Pons (tissue), 1 donor: ENCODE measurements at regions not wholly inside any gene's neighbourhood (a gene's known extent, or its start where the extent isn't known, plus 50 kb on each side); places are given as distances from the start of the nearest gene placed in this dataset.
"Not testable (repeated sequence)": the region's sequence is repeated elsewhere in the genome, so short reads cannot be mapped to it uniquely, and the experiment has no call there.

Source experiments
- DNase-seq: peaks from one replicate; pipeline ENCODE4 v3.0.0-alpha.2; 2016; ENCODE audit warnings: low spot score

DNA sequence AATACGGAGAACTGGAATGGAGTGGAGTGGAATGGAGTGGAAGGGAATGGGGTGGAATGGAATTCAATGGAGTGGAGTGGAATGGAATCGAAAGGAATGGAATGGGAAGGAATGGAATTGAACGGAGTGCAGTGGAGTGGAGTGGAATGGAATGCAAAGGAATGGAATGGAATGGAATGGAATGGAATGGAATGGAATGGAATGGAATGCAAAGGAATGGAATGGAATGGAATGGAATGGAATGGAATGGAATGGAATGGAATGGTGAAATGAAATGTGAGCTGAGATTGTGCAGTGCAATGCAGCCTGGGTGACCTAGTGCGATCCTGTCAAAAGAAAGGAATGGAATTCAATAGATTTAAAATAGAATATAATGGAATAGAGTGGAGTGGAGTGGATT is 357.3 kb upstream of the WSB1 start:
- DNase-seq, result not testable (repeated sequence)

DNA sequence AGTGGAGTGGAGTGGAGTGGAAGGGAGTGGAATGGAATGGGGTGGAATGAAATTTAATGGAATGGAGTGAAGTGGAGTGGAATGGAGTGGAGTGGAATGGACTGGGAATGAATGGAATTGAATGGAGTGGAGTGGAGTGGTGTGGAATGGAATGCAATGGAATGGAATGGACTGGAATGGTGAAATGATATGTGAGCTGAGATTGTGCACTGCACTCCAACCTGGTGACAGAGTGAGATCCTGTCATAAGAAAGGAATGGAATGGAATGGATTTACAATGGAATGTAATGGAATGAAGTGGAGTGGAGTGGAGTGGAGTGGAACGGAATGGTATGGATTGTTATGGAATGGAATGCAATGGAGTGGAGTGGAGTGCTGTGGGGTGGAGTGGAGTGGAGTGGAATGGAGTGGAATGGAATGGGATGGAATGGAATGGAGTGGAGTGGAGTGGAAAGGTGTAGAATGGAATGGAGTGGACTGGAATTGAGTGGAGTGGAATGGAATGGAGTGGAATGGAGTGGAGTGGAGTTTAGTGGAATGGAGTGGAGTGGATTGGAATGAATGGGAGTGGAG is 356.1 kb upstream of the WSB1 start:
- DNase-seq, result not testable (repeated sequence)

DNA sequence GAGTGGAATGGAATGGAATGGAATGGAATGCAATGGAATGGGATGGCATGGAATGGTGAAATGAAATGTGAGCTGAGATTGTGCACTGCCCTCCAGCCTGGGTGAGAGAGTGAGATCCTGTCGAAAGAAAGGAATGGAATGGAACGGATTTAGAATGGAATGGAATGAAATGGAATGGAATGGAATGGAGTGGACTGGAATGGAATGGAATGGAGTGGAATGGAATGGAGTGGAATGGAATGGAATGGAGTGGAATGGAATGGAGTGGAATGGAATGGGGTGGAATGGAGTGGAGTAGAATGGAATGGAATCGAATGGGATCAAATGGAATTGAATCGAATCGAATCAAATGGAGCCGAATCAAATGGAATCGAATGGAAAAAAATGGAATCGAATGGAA is 354.2 kb upstream of the WSB1 start:
- not testable (repeated sequence) for DNase-seq

DNA sequence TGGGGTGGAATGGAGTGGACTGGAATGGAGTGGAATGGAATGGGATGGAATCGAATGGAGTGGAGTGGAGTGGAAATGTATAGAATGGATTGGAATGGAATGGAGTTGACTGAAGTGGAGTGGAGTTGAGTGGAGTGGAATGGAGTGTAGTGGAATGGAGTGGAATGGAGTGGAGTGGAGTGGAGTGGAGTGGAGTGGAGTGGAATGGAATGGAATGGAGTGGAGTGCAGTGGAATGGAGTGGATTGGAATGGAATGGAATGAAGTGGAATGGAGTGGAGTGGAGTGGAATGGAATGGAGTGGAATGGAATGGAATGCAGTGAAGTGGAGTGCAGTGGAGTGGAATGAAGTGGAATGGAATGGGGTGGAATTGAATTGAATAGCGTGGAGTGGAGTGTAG is 353.3 kb upstream of the WSB1 start:
- not testable (repeated sequence) for DNase-seq

DNA sequence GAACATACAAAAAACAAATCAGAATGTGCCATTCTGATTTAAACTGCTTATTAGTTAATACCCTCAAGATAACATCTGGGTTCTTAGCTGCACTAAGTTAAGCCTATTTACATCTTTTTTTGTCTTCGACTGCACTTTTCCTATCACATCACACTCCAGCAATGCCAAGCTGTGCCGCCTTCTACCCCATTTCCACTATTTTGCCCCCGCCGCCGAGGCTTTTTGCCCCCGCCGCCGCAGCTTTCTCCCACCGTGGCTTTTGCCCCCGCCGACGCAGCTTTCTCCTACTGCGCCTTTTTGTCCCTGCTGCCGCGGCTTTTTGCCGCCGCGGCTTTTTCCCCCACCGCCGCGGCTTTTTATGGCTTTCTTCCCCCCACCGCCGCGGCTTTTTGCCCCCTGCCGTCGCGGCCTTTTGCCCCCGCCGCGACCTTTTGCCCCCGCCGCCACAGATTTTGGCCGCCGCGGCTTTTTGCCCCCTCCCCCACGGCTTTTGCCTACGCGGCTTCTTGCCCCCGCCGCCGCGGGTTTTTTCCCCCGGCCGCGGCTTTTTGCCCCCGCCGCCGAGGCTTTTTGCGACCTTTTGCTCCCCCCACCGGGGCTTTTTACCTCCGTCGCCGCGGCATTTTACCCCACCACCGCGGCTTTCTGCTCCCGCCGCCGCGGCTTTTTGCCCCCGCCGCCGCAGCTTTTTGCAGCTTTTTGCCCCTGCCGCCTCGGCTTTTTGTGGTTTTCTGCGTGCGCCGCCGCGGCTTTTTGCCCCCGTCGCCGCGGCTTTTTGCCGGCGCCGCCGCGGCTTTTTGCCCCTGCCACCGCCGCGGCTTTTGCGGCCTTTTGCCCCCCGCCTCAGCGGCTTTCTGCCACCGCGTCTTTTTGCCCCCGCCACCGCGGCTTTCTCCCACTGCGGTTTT is 331.4 kb upstream of the WSB1 start:
- no peak for DNase-seq

DNA sequence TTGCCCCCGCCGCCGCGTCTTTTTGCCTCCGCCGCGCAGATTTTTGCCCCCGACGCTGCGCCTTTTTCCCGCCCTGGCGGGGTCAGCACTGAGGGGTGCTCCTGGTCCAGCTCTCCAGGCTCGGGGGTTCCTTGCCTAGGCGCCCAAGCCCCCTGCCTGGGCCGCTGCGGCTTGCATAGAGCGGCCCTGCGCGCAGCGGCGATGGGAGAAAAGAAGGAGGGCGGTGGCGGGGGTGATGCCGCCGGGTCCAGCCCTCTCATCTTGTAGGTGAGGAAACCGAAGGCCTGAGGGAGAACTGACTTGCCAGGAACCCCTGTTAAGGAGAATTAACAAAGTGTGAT is 330.8 kb upstream of the WSB1 start:
- DNase-seq, result no peak

DNA sequence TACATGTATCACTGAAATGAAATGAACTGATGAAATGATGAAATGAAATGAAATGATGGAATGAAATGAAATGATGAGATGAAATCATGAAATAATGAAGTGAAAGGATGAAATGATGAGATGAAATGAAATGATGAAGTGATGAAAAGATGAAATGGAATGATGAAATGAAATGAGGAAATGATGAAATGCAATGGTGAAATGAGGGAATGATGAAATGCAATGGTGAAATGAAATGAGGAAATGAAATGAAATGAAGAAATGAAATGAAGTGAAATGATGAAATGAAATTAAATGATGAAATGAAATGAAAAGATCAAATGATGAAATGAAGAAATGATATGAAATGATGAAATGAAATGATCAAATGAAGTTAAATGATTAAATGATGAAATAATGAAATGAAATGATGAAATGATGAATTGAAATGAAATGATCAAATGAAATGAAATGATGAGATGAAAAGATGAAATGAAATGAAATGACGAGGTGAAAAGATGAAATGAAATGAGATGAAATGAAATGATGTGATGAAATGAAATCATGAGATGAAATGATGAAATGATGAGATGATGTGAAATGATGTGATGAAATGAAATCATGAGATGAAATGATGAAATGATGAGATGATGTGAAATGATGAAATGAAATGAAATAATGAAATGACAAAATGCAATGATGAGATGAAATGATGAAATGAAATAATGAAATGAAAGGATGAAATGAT is 327.9 kb upstream of the WSB1 start:
- not testable (repeated sequence) for DNase-seq

DNA sequence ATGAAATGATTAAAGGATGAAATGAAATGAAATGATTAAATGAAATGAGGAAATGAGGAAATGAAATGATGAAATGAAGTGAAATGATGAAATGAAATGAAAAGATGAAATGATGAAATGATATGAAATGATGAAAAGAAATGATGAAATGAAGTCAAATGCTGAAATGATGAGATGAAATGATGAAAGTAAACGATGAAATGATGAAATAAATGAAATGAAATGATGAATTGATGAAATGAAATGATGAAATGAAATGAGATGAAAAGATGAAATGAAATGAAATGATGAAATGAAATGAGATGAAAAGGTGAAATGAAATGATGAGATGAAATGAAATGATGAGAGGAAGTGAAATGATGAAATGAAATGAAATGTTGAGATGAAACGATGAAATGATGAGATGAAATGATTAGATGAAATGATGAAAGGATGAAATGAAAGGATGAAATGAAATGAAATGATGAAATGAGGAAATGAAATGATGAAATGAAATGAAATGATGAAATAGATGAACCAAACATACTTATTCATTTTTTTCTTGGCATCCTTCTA is 327.2 kb upstream of the WSB1 start:
- DNase-seq, result not testable (repeated sequence)

DNA sequence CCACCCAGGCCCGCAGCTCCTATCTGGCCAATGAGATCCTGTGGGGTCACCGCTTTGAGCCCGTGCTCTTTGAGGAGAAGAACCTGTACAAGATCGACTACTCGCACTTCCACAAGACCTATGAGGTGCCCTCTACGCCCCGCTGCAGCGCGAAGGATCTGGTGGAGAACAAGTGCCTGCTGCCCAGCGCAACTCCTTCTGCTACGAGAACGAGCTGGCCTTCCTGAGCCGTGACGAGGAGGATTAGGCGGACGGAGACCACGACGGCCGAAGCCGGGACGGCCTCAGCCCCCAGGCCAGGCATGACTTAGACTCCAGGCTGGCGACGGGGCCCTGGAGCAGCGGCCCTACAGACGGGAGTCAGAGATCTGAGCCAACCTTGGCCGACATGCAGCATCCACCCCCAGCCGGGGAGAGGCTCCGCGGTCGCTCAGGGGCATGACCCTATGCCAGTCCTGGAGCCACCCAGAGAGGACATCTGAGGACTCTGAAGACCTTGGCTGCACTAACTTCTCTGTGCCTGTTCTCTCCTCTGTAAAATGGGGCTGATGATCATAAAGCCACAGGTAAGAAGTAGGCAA is 312.0 kb upstream of the WSB1 start:
- DNase-seq, result not testable (repeated sequence)

DNA sequence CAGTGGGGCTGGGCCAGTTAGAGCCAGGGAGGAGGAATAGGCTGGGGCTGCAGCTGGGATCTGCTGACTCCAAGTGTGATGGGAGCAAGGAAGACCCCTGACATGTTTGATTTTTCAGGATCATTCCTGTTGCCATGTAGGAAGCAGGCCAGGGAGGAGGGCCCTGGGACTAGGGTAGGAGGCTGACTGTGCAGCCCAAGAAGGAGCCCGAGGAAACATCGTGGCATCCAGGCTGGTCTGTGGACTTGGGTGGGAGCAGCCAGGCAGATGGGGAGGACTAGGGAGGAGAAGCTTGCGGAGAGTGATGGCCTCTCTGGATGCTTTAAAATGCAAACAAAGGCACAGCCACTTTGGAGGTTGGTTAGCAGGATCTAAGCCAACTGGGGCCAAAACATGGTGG is 311.4 kb upstream of the WSB1 start:
- DNase-seq, result not testable (repeated sequence)

DNA sequence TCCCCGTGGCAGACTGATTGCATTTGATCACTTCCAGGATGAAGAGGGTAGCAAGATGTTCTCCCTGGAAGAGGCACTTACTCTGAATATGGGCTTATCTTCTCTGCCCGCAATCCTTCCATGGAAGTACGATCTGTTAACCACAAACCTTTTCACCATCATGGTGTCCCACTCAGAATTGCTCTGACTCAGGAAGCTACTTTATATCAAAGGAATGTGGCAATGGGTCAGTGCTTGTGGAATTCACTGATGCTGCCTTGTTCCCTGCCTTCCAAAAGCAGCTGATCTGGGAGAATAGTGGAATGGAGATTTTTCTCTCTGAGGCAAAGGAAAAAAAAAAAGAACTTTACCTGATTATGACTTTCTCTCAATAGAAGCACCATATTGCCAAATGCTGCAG is 306.1 kb upstream of the WSB1 start:
- DNase-seq, result not testable (repeated sequence)

DNA sequence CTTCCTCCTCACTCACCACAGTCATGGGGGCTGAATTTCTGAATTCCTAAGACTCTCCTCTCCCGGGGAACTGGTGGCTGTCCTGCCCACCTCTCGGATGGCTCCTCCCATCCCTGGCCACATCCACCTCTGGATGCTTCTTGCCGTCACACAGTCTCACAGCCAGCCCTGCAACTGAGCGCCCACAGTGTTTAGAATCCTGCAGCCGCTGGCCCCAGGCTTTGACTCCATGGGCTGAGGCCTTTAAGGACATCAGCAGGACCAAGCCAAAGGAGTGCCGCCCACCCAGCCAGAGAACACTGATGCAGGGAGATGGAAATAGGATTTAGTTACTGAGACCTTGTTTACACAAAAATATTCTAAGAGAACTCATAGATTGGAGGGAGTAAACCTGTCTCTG is 299.3 kb upstream of the WSB1 start:
- not testable (repeated sequence) for DNase-seq

DNA sequence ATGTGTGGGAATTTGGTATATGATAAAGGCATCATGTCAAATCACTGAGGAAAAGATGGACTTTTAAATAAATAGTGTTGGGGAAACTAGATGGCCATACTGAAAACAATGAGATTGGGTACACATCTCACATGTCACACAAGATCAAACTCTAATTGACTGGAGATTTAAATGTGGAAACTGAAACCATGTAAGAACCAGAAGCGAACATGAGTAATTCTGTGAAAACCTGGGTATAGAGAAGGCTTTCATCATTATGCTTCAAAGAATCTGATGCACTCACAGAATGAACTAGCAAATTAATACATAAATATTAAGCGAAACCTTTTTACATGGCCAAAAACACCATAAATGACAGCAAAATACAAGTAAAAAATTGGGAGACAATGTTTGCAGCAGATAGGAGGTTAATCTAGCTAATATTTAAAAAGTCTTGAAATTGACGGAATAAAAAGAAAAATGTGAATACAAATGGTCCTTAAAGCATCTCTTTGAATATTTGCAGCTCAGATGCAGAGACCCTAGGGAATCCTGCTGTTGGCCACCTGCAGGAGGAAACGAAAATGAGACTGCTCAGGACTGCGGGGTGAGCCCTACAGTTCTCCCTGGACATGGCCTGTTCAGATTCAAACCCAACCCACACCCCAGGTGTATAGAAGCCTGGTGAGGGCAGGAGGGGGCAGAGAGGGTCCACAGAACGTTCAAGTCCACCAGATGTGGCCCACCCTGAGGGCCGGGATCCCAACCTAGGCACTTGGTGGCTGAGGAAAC is 297.6 kb upstream of the WSB1 start:
- not testable (repeated sequence) for DNase-seq

DNA sequence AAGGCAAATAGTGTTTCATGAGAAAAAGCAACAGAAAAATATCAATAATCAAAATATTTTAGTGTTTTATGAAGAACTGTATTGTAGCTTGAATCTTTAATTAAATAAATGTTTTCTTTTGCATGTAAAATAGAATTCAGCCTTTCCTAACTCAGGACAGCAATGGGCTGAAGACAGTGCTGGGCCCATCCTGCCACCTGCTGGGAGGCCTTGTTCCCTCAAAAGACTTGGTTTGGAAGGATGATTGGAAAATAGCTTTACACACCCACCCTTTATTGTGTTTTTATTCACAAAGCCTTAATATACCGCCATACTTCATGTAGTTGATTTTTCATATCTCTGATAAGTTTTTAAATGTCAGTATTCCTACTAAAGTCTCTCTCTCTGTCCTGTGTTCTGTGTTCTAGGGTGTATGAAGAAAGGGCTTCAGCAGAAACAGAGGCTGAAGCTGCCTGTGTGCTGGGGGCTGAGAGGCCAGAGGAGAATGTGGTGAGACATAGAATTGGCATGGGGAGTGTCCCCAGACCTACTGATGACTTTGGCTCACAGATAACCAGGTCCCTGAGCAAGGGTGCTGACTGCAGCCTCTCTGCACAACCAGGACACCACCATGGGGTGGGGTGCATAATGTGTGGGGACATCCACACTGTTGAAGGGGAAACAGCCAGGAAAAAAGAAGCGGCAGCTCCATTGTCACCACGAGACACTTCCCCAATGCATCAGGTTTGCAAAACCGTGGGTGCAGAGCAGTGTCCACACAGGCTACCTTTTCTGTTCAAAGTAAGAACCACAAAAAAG is 286.0 kb upstream of the WSB1 start:
- DNase-seq, result not testable (repeated sequence)

DNA sequence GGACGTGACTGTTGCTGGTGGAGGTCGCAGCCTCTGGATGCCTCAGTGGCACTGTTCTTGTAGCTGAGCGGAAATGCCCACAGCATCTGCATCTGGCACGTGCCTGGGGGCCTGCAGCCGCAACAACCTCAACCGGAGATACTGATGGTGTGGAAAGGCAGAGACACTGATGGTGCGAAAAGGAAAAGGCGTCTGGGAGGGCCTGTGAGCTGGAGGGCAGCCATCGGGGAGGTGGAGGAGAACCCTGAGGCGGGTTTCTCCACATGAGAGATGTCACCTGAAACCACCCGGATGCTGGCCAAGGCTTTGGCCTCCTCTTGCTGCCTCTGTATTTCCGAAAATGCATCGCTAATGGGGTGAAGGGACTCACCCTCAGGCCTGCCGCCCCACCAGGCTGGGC is 284.8 kb upstream of the WSB1 start:
- DNase-seq, result no peak

DNA sequence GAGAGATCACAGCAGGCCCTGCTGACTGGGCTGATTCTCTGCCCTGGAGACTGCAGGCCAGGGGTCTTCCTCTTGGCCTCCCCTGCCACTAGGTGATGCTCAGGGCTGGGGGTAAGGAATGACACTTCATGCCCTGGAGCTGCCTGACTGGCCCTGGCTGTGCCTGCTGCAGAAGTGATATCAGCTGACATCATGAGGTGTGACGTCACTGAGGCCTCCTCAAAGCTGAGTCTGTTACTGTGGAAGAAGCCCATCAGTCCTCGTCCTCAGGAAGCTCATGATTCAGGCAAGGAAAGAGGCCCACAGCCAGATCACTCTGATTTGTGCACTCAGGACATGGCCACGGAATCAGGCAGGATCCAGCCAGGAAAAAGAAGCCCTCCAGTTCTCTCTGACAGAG is 283.8 kb upstream of the WSB1 start:
- not testable (repeated sequence) for DNase-seq

DNA sequence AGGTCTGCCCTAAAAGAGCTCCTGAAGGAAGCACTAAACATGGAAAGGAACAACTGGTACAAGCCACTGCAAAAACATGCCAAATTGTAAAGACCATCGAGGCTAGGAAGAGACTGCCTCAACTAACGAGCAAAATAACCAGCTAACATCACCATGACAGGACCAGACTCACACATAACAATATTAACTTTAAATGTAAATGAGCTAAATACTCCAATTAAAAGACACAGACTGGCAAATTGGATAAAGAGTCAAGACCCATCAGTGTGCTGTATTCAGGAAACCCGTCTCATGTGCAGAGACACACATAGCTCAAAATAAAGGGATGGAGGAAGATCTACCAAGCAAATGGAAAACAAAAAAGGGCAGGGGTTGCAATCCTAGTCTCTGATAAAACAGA is 263.4 kb upstream of the WSB1 start:
- DNase-seq, result not testable (repeated sequence)

DNA sequence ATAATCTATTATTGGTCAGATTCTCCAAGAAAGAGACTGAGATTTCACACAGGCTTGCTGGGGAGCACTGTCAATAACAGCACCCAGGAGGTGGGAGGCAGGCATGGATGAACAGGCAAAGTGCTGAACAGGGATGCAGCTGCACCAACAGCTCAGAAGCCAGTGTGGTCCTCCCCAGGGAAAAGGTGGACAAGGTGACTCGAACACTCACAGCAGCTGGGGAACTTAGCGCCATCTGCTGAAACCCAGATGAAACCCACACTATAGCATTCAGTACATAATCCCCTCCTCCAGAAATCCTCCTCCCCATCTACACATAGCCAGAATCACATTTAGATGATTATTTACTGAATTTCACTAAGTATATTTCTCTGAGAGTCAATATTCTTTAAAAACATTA is 255.2 kb upstream of the WSB1 start:
- no peak for DNase-seq

DNA sequence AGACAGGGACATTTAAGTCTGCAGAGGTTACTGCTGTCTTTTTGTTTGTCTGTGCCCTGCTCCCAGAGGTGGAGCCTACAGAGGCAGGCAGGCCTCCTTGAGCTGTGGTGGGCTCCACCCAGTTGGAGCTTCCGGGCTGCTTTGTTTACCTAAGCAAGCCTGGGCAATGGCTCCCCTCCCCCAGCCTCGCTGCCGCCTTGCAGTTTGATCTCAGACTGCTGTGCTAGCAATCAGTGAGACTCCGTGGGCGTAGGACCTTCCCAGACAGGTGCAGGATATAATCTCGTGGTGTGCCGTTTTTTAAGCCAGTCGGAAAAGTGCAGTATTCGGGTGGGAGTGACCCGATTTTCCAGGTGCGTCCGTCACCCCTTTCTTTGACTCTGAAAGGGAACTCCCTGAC is 248.9 kb upstream of the WSB1 start:
- DNase-seq, result not testable (repeated sequence)

DNA sequence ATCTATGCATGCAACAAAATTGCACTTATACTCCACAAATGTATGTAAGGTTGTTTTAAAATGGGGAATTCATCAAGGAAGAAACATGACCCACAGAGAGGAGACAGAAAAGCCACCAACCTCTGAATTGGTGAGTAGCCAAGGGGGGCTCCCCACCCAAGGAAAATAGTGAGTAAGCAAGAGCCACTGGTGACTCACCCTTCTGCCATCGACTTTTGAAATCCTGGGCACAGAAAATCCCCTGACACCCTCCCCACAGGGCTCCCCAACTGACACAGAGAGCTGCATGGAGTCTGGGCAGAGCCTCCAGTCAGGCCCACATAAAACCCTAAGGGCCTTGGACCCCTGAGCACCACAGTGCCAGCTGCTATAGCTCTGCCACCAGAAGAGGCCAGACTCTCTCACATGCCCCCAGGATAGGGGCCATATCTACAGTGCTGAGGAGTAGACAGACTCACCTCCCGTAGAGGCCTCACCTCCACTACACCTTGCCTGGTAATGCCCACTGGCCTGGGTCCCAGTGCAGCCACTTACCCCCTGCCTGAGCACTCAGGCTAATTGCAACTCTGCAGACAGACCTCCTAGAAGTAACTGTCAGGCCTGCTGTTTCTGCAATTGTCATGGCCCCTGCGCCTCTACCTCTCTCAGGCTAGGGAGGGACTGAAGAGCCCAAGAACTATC is 244.7 kb upstream of the WSB1 start:
- DNase-seq, result no peak
